Smooth muscle cell (in vitro differentiated cells): ENCODE measurements at regions not wholly inside any gene's neighbourhood (a gene's known extent, or its start where the extent isn't known, plus 50 kb on each side); places are given as distances from the start of the nearest gene placed in this dataset.

Source experiments
- DNase-seq: peaks from one replicate; lab custom pipeline; 2025; ENCODE audit not compliant: unreplicated experiment; lab: John Stamatoyannopoulos, UW
- H2AFZ ChIP-seq: fragments of 200-600 bp; sonication (generic); 2 replicates; pipeline ENCODE4 v1.6.0; 2016; ENCODE audit warnings: antibody characterized with exemption, low read depth, mild to moderate bottlenecking
- H3F3A ChIP-seq: fragments of 200-600 bp; sonication (generic); 2 replicates; pipeline ENCODE4 v1.6.0; 2017; ENCODE audit warnings: antibody characterized with exemption, low read depth
- H3K27ac ChIP-seq: fragments of 200-600 bp; sonication (generic); 2 replicates; pipeline ENCODE4 v1.5.1; 2016; ENCODE audit warnings: low read depth, mild to moderate bottlenecking
- H3K27me3 ChIP-seq: fragments of 200-600 bp; sonication (generic); 2 replicates; pipeline ENCODE4 v1.6.1; 2016; ENCODE audit warnings: low read depth, mild to moderate bottlenecking
- H3K36me3 ChIP-seq: fragments of 200-600 bp; sonication (generic); 2 replicates; pipeline ENCODE4 v1.5.1; 2016; ENCODE audit warnings: low read depth
- H3K4me1 ChIP-seq: fragments of 200-600 bp; sonication (generic); 2 replicates; pipeline ENCODE4 v1.5.1; 2016; ENCODE audit warnings: low read depth
- H3K4me2 ChIP-seq: fragments of 200-600 bp; sonication (generic); 2 replicates; pipeline ENCODE4 v1.6.0; 2016; ENCODE audit warnings: mild to moderate bottlenecking
- H3K4me3 ChIP-seq: fragments of 200-600 bp; sonication (generic); 2 replicates; pipeline ENCODE4 v1.5.1; 2016; ENCODE audit warnings: mild to moderate bottlenecking
- H3K79me2 ChIP-seq: fragments of 200-600 bp; sonication (generic); 2 replicates; pipeline ENCODE4 v1.6.0; 2016; ENCODE audit warnings: low read depth, mild to moderate bottlenecking
- H3K9ac ChIP-seq: fragments of 200-600 bp; sonication (generic); 2 replicates; pipeline ENCODE4 v1.6.0; 2016; ENCODE audit warnings: low read depth
- H3K9me3 ChIP-seq: fragments of 200-600 bp; sonication (generic); replicated peaks from 2 replicates; pipeline ENCODE4 v1.5.1; 2016; ENCODE audit warnings: low read depth
- H4K20me1 ChIP-seq: fragments of 200-600 bp; sonication (generic); 2 replicates; pipeline ENCODE4 v1.6.0; 2016; ENCODE audit warnings: low read depth
- CTCF ChIP-seq: fragments of 200-600 bp; sonication (generic); IDR thresholded peaks from 2 replicates; pipeline ENCODE4 v1.5.1; 2017; ENCODE audit warnings: borderline replicate concordance, mild to moderate bottlenecking, antibody characterized with exemption; ENCODE audit not compliant: insufficient read depth, poor library complexity, severe bottlenecking
- WGBS: methylation state at CpG from one replicate; pipeline ENCODE4 v1.1.7; 2016; ENCODE audit warnings: low lambda C conversion rate; 5-methylcytosine and 5-hydroxymethylcytosine counted together

GRCh38 chr21:25408666-25409065 is 198.6 kb downstream of the MRPL39 start:
- H3F3A ChIP-seq, result no peaks in the 10 kb centered on the region
- H3K79me2 ChIP-seq, result no peaks in the 10 kb centered on the region
- no peak overlapping the region for H3K27ac ChIP-seq
- no peaks in the 10 kb centered on the region for H3K9me3 ChIP-seq
- no peak for DNase-seq
- no peaks in the 10 kb centered on the region for H3K4me1 ChIP-seq
- no peak overlapping the region for H3K9ac ChIP-seq
- WGBS, result 72% methylated on average over 5 of the region's 5 CpGs
- H2AFZ ChIP-seq, result no peak overlapping the region
- H3K4me3 ChIP-seq, result no peak overlapping the region
- no peaks in the 10 kb centered on the region for H3K36me3 ChIP-seq
- H3K27me3 ChIP-seq, result no peaks in the 10 kb centered on the region
- TF ChIP-seq CTCF, result no peak
- no peaks in the 10 kb centered on the region for H4K20me1 ChIP-seq
- no peak overlapping the region for H3K4me2 ChIP-seq

GRCh38 chr21:25406887-25407579 is 200.2 kb downstream of the MRPL39 start:
- no peak overlapping the region for H3K4me3 ChIP-seq
- TF ChIP-seq CTCF, result no peak
- no peak for DNase-seq
- H3K27me3 ChIP-seq, result no peaks in the 10 kb centered on the region
- H3K79me2 ChIP-seq, result no peaks in the 10 kb centered on the region
- H3K4me2 ChIP-seq, result no peak overlapping the region
- no peak overlapping the region for H2AFZ ChIP-seq
- H3K36me3 ChIP-seq, result no peaks in the 10 kb centered on the region
- H3K9me3 ChIP-seq, result no peaks in the 10 kb centered on the region
- 70% methylated on average over 4 of the region's 4 CpGs for WGBS
- H3K4me1 ChIP-seq, result no peaks in the 10 kb centered on the region
- H4K20me1 ChIP-seq, result no peaks in the 10 kb centered on the region
- no peak overlapping the region for H3K27ac ChIP-seq
- no peaks in the 10 kb centered on the region for H3F3A ChIP-seq
- no peak overlapping the region for H3K9ac ChIP-seq

GRCh38 chr21:25405984-25406383 is 201.3 kb downstream of the MRPL39 start:
- H4K20me1 ChIP-seq, result no peaks in the 10 kb centered on the region

More at GRCh38 chr21:25405984-25406383, 201.3 kb downstream of the MRPL39 start:
- no peak for DNase-seq
- Histone ChIP-seq H3K27ac (no peak overlapping the region), H3K9me3 (no peaks in the 10 kb centered on the region), H3F3A (no peaks in the 10 kb centered on the region), H3K4me3 (no peak overlapping the region), H2AFZ (no peak overlapping the region), H3K4me1 (no peaks in the 10 kb centered on the region), H3K9ac (no peak overlapping the region), H3K27me3 (no peaks in the 10 kb centered on the region), H3K36me3 (no peaks in the 10 kb centered on the region), H3K79me2 (no peaks in the 10 kb centered on the region), H3K4me2 (no peak overlapping the region)
- no peak for TF ChIP-seq CTCF
